ENCODE measurements at regions not wholly inside any gene's neighbourhood (a gene's known extent, or its start where the extent isn't known, plus 50 kb on each side); places are given as distances from the start of the nearest gene placed in this dataset.

- TF ChIP-seq CTCF (IDR thresholded peaks at IDR 0.05) (no peak), POLR2A (IDR thresholded peaks at IDR 0.05) (no peak)
Observed at GRCh38 chr16:62681819-62682218, 645.6 kb upstream of the CDH8 start.

Measured in uterus (tissue), 2 donors.